Pancreas (tissue), 10 donors: ENCODE measurements at regions not wholly inside any gene's neighbourhood (a gene's known extent, or its start where the extent isn't known, plus 50 kb on each side); places are given as distances from the start of the nearest gene placed in this dataset.

ENCODE experiments used
- ATAC-seq, 4 donors: fragments of 200-7000 bp; cut with Tn5 transposase; one replicate each; pipeline versions ENCODE4 v1.8.0 to v1.9.1; 2020; ENCODE audit warnings: mild to moderate bottlenecking in 4 of 4, moderate library complexity in 4 of 4
- DNase-seq, 6 donors: peaks; one replicate each; pipeline ENCODE4 v3.0.0-alpha.2; 2020
- FAIRE-seq: peaks from 2 replicates; lab custom pipeline; 2012; peaks lifted over from hg19 to GRCh38; lab: Jason Lieb, UNC
- H3K27ac ChIP-seq, 4 donors: fragments of 200-600 bp; sonication (generic); 1 replicate in 3 of 4; 2 replicates in 1 of 4; pipeline versions ENCODE4 v1.5.0 to v1.8.0; 2020
- H3K27me3 ChIP-seq, 4 donors: fragments of 200-600 bp; one replicate each; pipeline ENCODE4 v1.8.0; 2021
- H3K36me3 ChIP-seq, 3 donors: fragments of 200-600 bp; sonication (generic) in 1 of 3; one replicate each; pipeline versions ENCODE4 v1.5.0 to v1.8.0; 2020 to 2021
- H3K4me1 ChIP-seq, 3 donors: fragments of 200-600 bp; one replicate each; pipeline ENCODE4 v1.8.0; 2021
- H3K4me3 ChIP-seq, 4 donors: fragments of 200-600 bp; sonication (generic) in 2 of 4; one replicate each; pipeline versions ENCODE4 v1.5.0 to v1.8.0; 2020 to 2021
- H3K9me3 ChIP-seq, 4 donors: fragments of 200-600 bp; one replicate each; pipeline ENCODE4 v1.8.0; 2021
- CTCF ChIP-seq, 4 donors: fragments of 200-600 bp; sonication (generic) in 3 of 4; IDR thresholded peaks; one replicate each; pipeline versions ENCODE4 v1.5.0 to v1.8.0; 2021; ENCODE audit warnings: antibody characterized with exemption in 4 of 4
- WGBS, 2 donors: extraction: QIAGEN DNeasy Blood & Tissue Kit; methylation state at CpG; one replicate each; pipeline ENCODE4 v1.1.7; 2013; 5-methylcytosine and 5-hydroxymethylcytosine counted together
- intact Hi-C, 3 donors: fragments of 100-400 bp; cut with DNase I; formaldehyde crosslinking; loops; one replicate each; pipeline versions ENCODE4 v1.11.1 to v1.14.2; 2022
- donor health status: healthy with polysubstance abuse.
- donor health status: DM: no; HTN: no; CAD: no; lungs with moderate emphysema.
- donor health status: DM: no; HTN: no; CAD: no.
- donor health status: control.
- donor health status: control.
- donor health status: Bipolar disorder and iron deficiency.
- donor health status: DM: yes; HTN: yes; CAD: no.
- donor health status: DM: no; HTN: no; CAD: no.
- donor health status: DM: no; HTN: no; CAD: no.
- donor health status: DM: yes; HTN: yes; CAD: no.

GRCh38 chr2:11023326-11024258, 111.9 kb downstream of the KCNF1 start:
- ATAC-seq (peak in 1 of 4 donors; percentile 78), DNase-seq (peak in 4 of 6 donors; percentile 65 to 89 (median 76)), FAIRE-seq (no peak)
- no peaks in the 10 kb centered on the region for H3K9me3 ChIP-seq
- TF ChIP-seq CTCF (IDR thresholded peaks at IDR 0.05), result no peak
- H3K4me1 ChIP-seq, result peaks cover 0 to 3% (median 0%) of the 10 kb centered on the region in 3 donors
- intact Hi-C loops, result no loop called here
- no peaks in the 10 kb centered on the region for H3K27me3 ChIP-seq
- no peaks in the 10 kb centered on the region for H3K36me3 ChIP-seq
- H3K27ac ChIP-seq, result peak overlapping the region in 1 of 4 donors; percentile 31
- 73 to 75% methylated on average over 27 to 29 of the region's 29 CpGs for WGBS, 2 donors
- no peak overlapping the region for H3K4me3 ChIP-seq

GRCh38 chr2:11024259-11024645, 112.5 kb downstream of the KCNF1 start:
- Histone ChIP-seq H3K36me3 (no peaks in the 10 kb centered on the region), H3K4me1 (peaks cover 0 to 3% (median 0%) of the 10 kb centered on the region in 3 donors), H3K27ac (peak overlapping the region in 2 of 4 donors; percentile 9 to 31), H3K27me3 (no peaks in the 10 kb centered on the region), H3K9me3 (no peaks in the 10 kb centered on the region), H3K4me3 (no peak overlapping the region)
- intact Hi-C loops, result no loop called here
- 16 to 17% methylated on average over 14 of the region's 14 CpGs for WGBS, 2 donors
- FAIRE-seq, result no peak
- DNase-seq, result peak; percentile 66 to 93 (median 82)
- TF ChIP-seq CTCF (IDR thresholded peaks at IDR 0.05), result no peak
- peak; percentile 83 to 97 (median 94) for ATAC-seq

GRCh38 chr2:11024687-11025086, 113.0 kb downstream of the KCNF1 start:
- ATAC-seq (no peak), DNase-seq (no peak), FAIRE-seq (no peak)
- H3K4me1 ChIP-seq, result peaks cover 0 to 3% (median 0%) of the 10 kb centered on the region in 3 donors
- TF ChIP-seq CTCF (IDR thresholded peaks at IDR 0.05), result no peak
- no peak overlapping the region for H3K4me3 ChIP-seq
- peak overlapping the region in 2 of 4 donors; percentile 9 to 31 for H3K27ac ChIP-seq
- no peaks in the 10 kb centered on the region for H3K9me3 ChIP-seq
- H3K36me3 ChIP-seq, result no peaks in the 10 kb centered on the region
- H3K27me3 ChIP-seq, result no peaks in the 10 kb centered on the region
- intact Hi-C loops, result no loop called here
- WGBS, 2 donors, result 69 to 72% methylated on average over 7 of the region's 7 CpGs

- FAIRE-seq (no peak), DNase-seq (no peak)
Measured at GRCh38 chr2:11026286-11026921, 114.7 kb downstream of the KCNF1 start.

More at GRCh38 chr2:11026286-11026921, 114.7 kb downstream of the KCNF1 start:
- H3K27me3 ChIP-seq, result no peaks in the 10 kb centered on the region
- H3K9me3 ChIP-seq, result no peaks in the 10 kb centered on the region
- intact Hi-C loops, result no loop called here
- peaks cover 3 to 13% (median 6%) of the 10 kb centered on the region in 3 donors for H3K4me1 ChIP-seq
- H3K27ac ChIP-seq, result no peak overlapping the region
- no peak overlapping the region for H3K4me3 ChIP-seq
- no peak for ATAC-seq
- no peak for TF ChIP-seq CTCF (IDR thresholded peaks at IDR 0.05)
- no peaks in the 10 kb centered on the region for H3K36me3 ChIP-seq
- WGBS, 2 donors, result 91% methylated on average over 15 of the region's 15 CpGs
